OCI-LY7 (cell line): ENCODE measurements at regions not wholly inside any gene's neighbourhood (a gene's known extent, or its start where the extent isn't known, plus 50 kb on each side); places are given as distances from the start of the nearest gene placed in this dataset.

Experiments
- BruUV-seq: library from RNA; stranded (reverse); fragments of 400-500 nt; replicated peaks from 2 replicates; lab custom pipeline; 2021; lab: Mats Ljungman, UMichigan
- CTCF ChIA-PET: fragments of 300-600 bp; sonication (Branson Sonifier 250); formaldehyde crosslinking; loops from one replicate; lab custom pipeline; 2022; ENCODE audit warnings: antibody characterized with exemption; ENCODE audit not compliant: unreplicated experiment; lab: Charles Lee
- POLR2A ChIA-PET: fragments of 300-600 bp; sonication (Branson Sonifier 250); formaldehyde crosslinking; loops from one replicate; lab custom pipeline; 2022; ENCODE audit warnings: antibody characterized with exemption; lab: Charles Lee
- DNase-seq: peaks from one replicate; pipeline ENCODE4 v3.0.0-alpha.2; 2015; ENCODE audit warnings: low spot score
- H2AFZ ChIP-seq: fragments of 200-600 bp; sonication (generic), shearing (Covaris generic); 2 replicates; pipeline ENCODE4 v1.6.1; 2014; ENCODE audit warnings: mild to moderate bottlenecking, antibody characterized with exemption, low read length, moderate library complexity
- H3K27ac ChIP-seq: fragments of 200-600 bp; sonication (generic); 2 replicates; pipeline ENCODE4 v1.5.1; 2014; ENCODE audit warnings: mixed run types, low read depth, mild to moderate bottlenecking, moderate library complexity, low read length, inconsistent platforms; ENCODE audit not compliant: poor library complexity, severe bottlenecking
- H3K36me3 ChIP-seq: fragments of 200-600 bp; sonication (generic); 2 replicates; pipeline ENCODE4 v1.6.1; 2014; ENCODE audit warnings: mild to moderate bottlenecking, antibody characterized with exemption, low read length, moderate library complexity, mixed read lengths; ENCODE audit not compliant: insufficient read depth
- H3K4me1 ChIP-seq: fragments of 200-600 bp; sonication (generic); 2 replicates; pipeline ENCODE4 v1.5.1; 2014; ENCODE audit warnings: mild to moderate bottlenecking, low read length; ENCODE audit not compliant: insufficient read depth, poor library complexity, severe bottlenecking
- H3K4me2 ChIP-seq: fragments of 200-600 bp; sonication (generic); 2 replicates; pipeline ENCODE4 v1.6.1; 2014; ENCODE audit warnings: mild to moderate bottlenecking, low read length
- H3K4me3 ChIP-seq: fragments of 200-600 bp; sonication (generic); 2 replicates; pipeline ENCODE4 v1.5.1; 2014; ENCODE audit warnings: mild to moderate bottlenecking, low read depth, low read length; ENCODE audit not compliant: poor library complexity, severe bottlenecking
- H3K79me2 ChIP-seq: fragments of 200-600 bp; sonication (generic); 2 replicates; pipeline ENCODE4 v1.6.1; 2016; ENCODE audit warnings: low read depth, mild to moderate bottlenecking, low read length, moderate library complexity, mixed read lengths; ENCODE audit not compliant: insufficient read depth
- H3K9me2 ChIP-seq: fragments of 200-600 bp; sonication (generic); 2 replicates; pipeline ENCODE4 v1.6.1; 2016; ENCODE audit warnings: mild to moderate bottlenecking, low read length, mixed read lengths; ENCODE audit not compliant: insufficient read depth
- H3K9me3 ChIP-seq: fragments of 200-600 bp; sonication (generic); 2 replicates; pipeline ENCODE4 v1.6.1; 2014; ENCODE audit warnings: mild to moderate bottlenecking, mixed run types, low read length, mixed read lengths
- H4K20me1 ChIP-seq: fragments of 200-600 bp; sonication (generic); 2 replicates; pipeline ENCODE4 v1.6.1; 2014; ENCODE audit warnings: mild to moderate bottlenecking, antibody characterized with exemption, low read length, moderate library complexity, mixed read lengths; ENCODE audit not compliant: insufficient read depth
- CTCF ChIP-seq: fragments of 200-600 bp; sonication (generic); conservative IDR thresholded peaks from 2 replicates; pipeline ENCODE4 v1.5.1; 2014; ENCODE audit warnings: mild to moderate bottlenecking, antibody characterized with exemption, low read length, moderate library complexity, mixed read lengths
- EZH2phosphoT487 ChIP-seq: fragments of 200-600 bp; sonication (generic); IDR thresholded peaks from 2 replicates; pipeline ENCODE4 v1.6.1; 2018; ENCODE audit warnings: low read depth, borderline replicate concordance, mild to moderate bottlenecking, mixed run types, antibody characterized with exemption, low read length, moderate library complexity, mixed read lengths
- intact Hi-C: fragments of 100-400 bp; cut with micrococcal nuclease; formaldehyde crosslinking; loops from one replicate; pipeline ENCODE4 v1.10.0; 2022; ENCODE audit not compliant: unreplicated experiment

- no peak for TF ChIP-seq EZH2phosphoT487
- no peak for TF ChIP-seq CTCF
- Histone ChIP-seq H4K20me1 (no peaks in the 10 kb centered on the region), H3K27ac (no peak overlapping the region), H3K4me3 (no peak overlapping the region), H3K9me2 (no peaks in the 10 kb centered on the region), H3K9me3 (no peaks in the 10 kb centered on the region), H3K79me2 (no peaks in the 10 kb centered on the region), H3K4me2 (no peak overlapping the region), H3K36me3 (no peaks in the 10 kb centered on the region), H2AFZ (no peak overlapping the region), H3K4me1 (no peaks in the 10 kb centered on the region)
- intact Hi-C loops, result no loop called here
- POLR2A ChIA-PET, result no interaction called here
- CTCF ChIA-PET, result interaction anchor here (0.7 kb wide), 1 partner anchor 307 kb away, joined by 4 read pairs; no protein-coding TSS in a partner anchor
- DNase-seq, result no peak
- no TSS peak for BruUV-seq
Measured at GRCh38 chr2:16018277-16019059, 78.1 kb downstream of the MYCN start.

- H2AFZ ChIP-seq, result no peak overlapping the region
- no peaks in the 10 kb centered on the region for H3K79me2 ChIP-seq
- H3K9me2 ChIP-seq, result no peaks in the 10 kb centered on the region
- TF ChIP-seq CTCF, result no peak
- no peak for TF ChIP-seq EZH2phosphoT487
- intact Hi-C loops, result no loop called here
- no peak for DNase-seq
- no peak overlapping the region for H3K4me2 ChIP-seq
- H3K4me3 ChIP-seq, result no peak overlapping the region
- BruUV-seq, result no TSS peak
- CTCF ChIA-PET, result no interaction called here
- H3K36me3 ChIP-seq, result no peaks in the 10 kb centered on the region
- H4K20me1 ChIP-seq, result no peaks in the 10 kb centered on the region
- no peak overlapping the region for H3K27ac ChIP-seq
- no peaks in the 10 kb centered on the region for H3K4me1 ChIP-seq
- POLR2A ChIA-PET, result interaction anchor here (0.7 to 1.1 kb wide), 3 partner anchors 11 to 362 kb away, joined by 3 read pairs; no protein-coding TSS in a partner anchor
- no peaks in the 10 kb centered on the region for H3K9me3 ChIP-seq
Measured at GRCh38 chr2:16016282-16016681, 75.9 kb downstream of the MYCN start.

- H3K9me3 ChIP-seq, result no peaks in the 10 kb centered on the region
- no peak overlapping the region for H3K4me3 ChIP-seq
- no peaks in the 10 kb centered on the region for H3K79me2 ChIP-seq
- ChIA-PET POLR2A (interaction anchor here (0.7 to 1.1 kb wide), 2 partner anchors 11 to 362 kb away, joined by 3 read pairs; no protein-coding TSS in a partner anchor), CTCF (no interaction called here)
- H2AFZ ChIP-seq, result no peak overlapping the region
- H3K4me1 ChIP-seq, result no peaks in the 10 kb centered on the region
- BruUV-seq, result no TSS peak
- no peaks in the 10 kb centered on the region for H3K9me2 ChIP-seq
- H3K4me2 ChIP-seq, result no peak overlapping the region
- no peaks in the 10 kb centered on the region for H4K20me1 ChIP-seq
- intact Hi-C loops, result no loop called here
- H3K36me3 ChIP-seq, result no peaks in the 10 kb centered on the region
- no peak overlapping the region for H3K27ac ChIP-seq
- no peak for DNase-seq
- TF ChIP-seq CTCF (no peak), EZH2phosphoT487 (no peak)
Measured at GRCh38 chr2:16015903-16016265, 75.5 kb downstream of the MYCN start.
